ENCODE measurements at regions not wholly inside any gene's neighbourhood (a gene's known extent, or its start where the extent isn't known, plus 50 kb on each side); places are given as distances from the start of the nearest gene placed in this dataset.

GRCh38 chr9:113755433-113755832, 120.7 kb upstream of the ZNF618 start:
- Histone ChIP-seq H3F3A (ENCODE audit: insufficient read depth, low read length) (no peaks in the 10 kb centered on the region), H4K20me1 (ENCODE audit: insufficient read depth, low read length) (no peaks in the 10 kb centered on the region), H3K9ac (ENCODE audit: low read length) (no peak overlapping the region), H3K4me1 (ENCODE audit: low read length) (0 out of 2 replicates have a peak, but pooled peaks cover 7% of the 10 kb centered on the region), H3K9me2 (replicated peaks; ENCODE audit: insufficient read depth, low read length) (no peaks in the 10 kb centered on the region), H3K4me3 (ENCODE audit: low read length) (no peak overlapping the region), H2AFZ (ENCODE audit: low read length) (no peak overlapping the region), H3K27me3 (replicated peaks; ENCODE audit: insufficient read depth, low read length) (no peaks in the 10 kb centered on the region), H3K4me2 (ENCODE audit: low read depth, low read length) (no peak overlapping the region), H3K79me2 (ENCODE audit: low read length) (no peaks in the 10 kb centered on the region), H3K9me3 (replicated peaks; ENCODE audit: insufficient read depth, low read length) (no peaks in the 10 kb centered on the region), H3K27ac (ENCODE audit: low read length) (no peak overlapping the region), H3K36me3 (replicated peaks; ENCODE audit: insufficient read depth, low read length) (no peaks in the 10 kb centered on the region)
- DNase-seq: no peak
- TF ChIP-seq EZH2phosphoT487 (IDR thresholded peaks at IDR 0.05; ENCODE audit: low read length): no peak
- no peak for TF ChIP-seq EZH2 (optimal IDR thresholded peaks at IDR 0.05; ENCODE audit: low read depth, low read length)
- no peak for TF ChIP-seq CTCF (IDR thresholded peaks at IDR 0.05; ENCODE audit: low read length)

- H3K9me3 ChIP-seq (replicated peaks; ENCODE audit: insufficient read depth, low read length): no peaks in the 10 kb centered on the region
- DNase-seq: no peak
- H3K4me3 ChIP-seq (ENCODE audit: low read length): no peak overlapping the region
- H2AFZ ChIP-seq (ENCODE audit: low read length): no peak overlapping the region
- no peak overlapping the region for H3K27ac ChIP-seq (ENCODE audit: low read length)
- no peak overlapping the region for H3K9ac ChIP-seq (ENCODE audit: low read length)
- H3K4me1 ChIP-seq (ENCODE audit: low read length): 0 out of 2 replicates have a peak, but pooled peaks cover 7% of the 10 kb centered on the region
- no peaks in the 10 kb centered on the region for H4K20me1 ChIP-seq (ENCODE audit: insufficient read depth, low read length)
- no peak overlapping the region for H3K4me2 ChIP-seq (ENCODE audit: low read depth, low read length)
- H3K9me2 ChIP-seq (replicated peaks; ENCODE audit: insufficient read depth, low read length): no peaks in the 10 kb centered on the region
- no peaks in the 10 kb centered on the region for H3F3A ChIP-seq (ENCODE audit: insufficient read depth, low read length)
- H3K79me2 ChIP-seq (ENCODE audit: low read length): no peaks in the 10 kb centered on the region
- no peaks in the 10 kb centered on the region for H3K36me3 ChIP-seq (replicated peaks; ENCODE audit: insufficient read depth, low read length)
- H3K27me3 ChIP-seq (replicated peaks; ENCODE audit: insufficient read depth, low read length): no peaks in the 10 kb centered on the region
- TF ChIP-seq EZH2 (optimal IDR thresholded peaks at IDR 0.05; ENCODE audit: low read depth, low read length): no peak
- no peak for TF ChIP-seq EZH2phosphoT487 (IDR thresholded peaks at IDR 0.05; ENCODE audit: low read length)
- no peak for TF ChIP-seq CTCF (IDR thresholded peaks at IDR 0.05; ENCODE audit: low read length)
Observed at GRCh38 chr9:113756476-113757192, 119.5 kb upstream of the ZNF618 start.

GRCh38 chr9:113763429-113763828, 112.7 kb upstream of the ZNF618 start:
- Histone ChIP-seq H3K27ac (ENCODE audit: low read length) (no peak overlapping the region), H3K9me2 (replicated peaks; ENCODE audit: insufficient read depth, low read length) (no peaks in the 10 kb centered on the region), H3K27me3 (replicated peaks; ENCODE audit: insufficient read depth, low read length) (no peaks in the 10 kb centered on the region), H3K4me2 (ENCODE audit: low read depth, low read length) (no peak overlapping the region), H3K9me3 (replicated peaks; ENCODE audit: insufficient read depth, low read length) (no peaks in the 10 kb centered on the region), H3K4me1 (ENCODE audit: low read length) (no peaks in the 10 kb centered on the region), H4K20me1 (ENCODE audit: insufficient read depth, low read length) (no peaks in the 10 kb centered on the region), H3K4me3 (ENCODE audit: low read length) (no peak overlapping the region), H3K36me3 (replicated peaks; ENCODE audit: insufficient read depth, low read length) (no peaks in the 10 kb centered on the region), H2AFZ (ENCODE audit: low read length) (no peak overlapping the region), H3K79me2 (ENCODE audit: low read length) (no peaks in the 10 kb centered on the region), H3F3A (ENCODE audit: insufficient read depth, low read length) (no peaks in the 10 kb centered on the region), H3K9ac (ENCODE audit: low read length) (no peak overlapping the region)
- no peak for TF ChIP-seq EZH2 (optimal IDR thresholded peaks at IDR 0.05; ENCODE audit: low read depth, low read length)
- TF ChIP-seq EZH2phosphoT487 (IDR thresholded peaks at IDR 0.05; ENCODE audit: low read length): no peak
- TF ChIP-seq CTCF (IDR thresholded peaks at IDR 0.05; ENCODE audit: low read length): no peak
- DNase-seq: no peak

Data from MM.1S (cell line).